Osteocyte (in vitro differentiated cells): ENCODE measurements at regions not wholly inside any gene's neighbourhood (a gene's known extent, or its start where the extent isn't known, plus 50 kb on each side); places are given as distances from the start of the nearest gene placed in this dataset.

ENCODE experiments used
- DNase-seq: peaks from one replicate; pipeline ENCODE4 v3.0.0; 2021; ENCODE audit warnings: mixed read lengths; ENCODE audit not compliant: unreplicated experiment; ENCODE audit errors: extremely low spot score
- H3K27ac Mint-ChIP-seq: one replicate; pipeline ENCODE4 v1.8.0; 2021; ENCODE audit warnings: mild to moderate bottlenecking, mixed read lengths; ENCODE audit not compliant: unreplicated experiment
- H3K27me3 Mint-ChIP-seq: one replicate; pipeline ENCODE4 v1.8.0; 2021; ENCODE audit warnings: mixed read lengths; ENCODE audit not compliant: unreplicated experiment
- H3K36me3 Mint-ChIP-seq: one replicate; pipeline ENCODE4 v1.8.0; 2021; ENCODE audit warnings: mixed read lengths; ENCODE audit not compliant: unreplicated experiment
- H3K4me1 Mint-ChIP-seq: one replicate; pipeline ENCODE4 v1.8.0; 2021; ENCODE audit warnings: mixed read lengths; ENCODE audit not compliant: unreplicated experiment
- H3K4me3 Mint-ChIP-seq: one replicate; pipeline ENCODE4 v1.8.0; 2021; ENCODE audit warnings: mild to moderate bottlenecking, moderate library complexity, mixed read lengths; ENCODE audit not compliant: unreplicated experiment
- H3K9me3 Mint-ChIP-seq: one replicate; pipeline ENCODE4 v1.8.0; 2021; ENCODE audit warnings: mixed read lengths; ENCODE audit not compliant: unreplicated experiment
- CTCF ChIP-seq: fragments of 200-600 bp; sonication (generic); IDR thresholded peaks from 2 replicates; pipeline ENCODE4 v1.5.0; 2021; ENCODE audit warnings: antibody characterized with exemption, mild to moderate bottlenecking, moderate library complexity

DNA sequence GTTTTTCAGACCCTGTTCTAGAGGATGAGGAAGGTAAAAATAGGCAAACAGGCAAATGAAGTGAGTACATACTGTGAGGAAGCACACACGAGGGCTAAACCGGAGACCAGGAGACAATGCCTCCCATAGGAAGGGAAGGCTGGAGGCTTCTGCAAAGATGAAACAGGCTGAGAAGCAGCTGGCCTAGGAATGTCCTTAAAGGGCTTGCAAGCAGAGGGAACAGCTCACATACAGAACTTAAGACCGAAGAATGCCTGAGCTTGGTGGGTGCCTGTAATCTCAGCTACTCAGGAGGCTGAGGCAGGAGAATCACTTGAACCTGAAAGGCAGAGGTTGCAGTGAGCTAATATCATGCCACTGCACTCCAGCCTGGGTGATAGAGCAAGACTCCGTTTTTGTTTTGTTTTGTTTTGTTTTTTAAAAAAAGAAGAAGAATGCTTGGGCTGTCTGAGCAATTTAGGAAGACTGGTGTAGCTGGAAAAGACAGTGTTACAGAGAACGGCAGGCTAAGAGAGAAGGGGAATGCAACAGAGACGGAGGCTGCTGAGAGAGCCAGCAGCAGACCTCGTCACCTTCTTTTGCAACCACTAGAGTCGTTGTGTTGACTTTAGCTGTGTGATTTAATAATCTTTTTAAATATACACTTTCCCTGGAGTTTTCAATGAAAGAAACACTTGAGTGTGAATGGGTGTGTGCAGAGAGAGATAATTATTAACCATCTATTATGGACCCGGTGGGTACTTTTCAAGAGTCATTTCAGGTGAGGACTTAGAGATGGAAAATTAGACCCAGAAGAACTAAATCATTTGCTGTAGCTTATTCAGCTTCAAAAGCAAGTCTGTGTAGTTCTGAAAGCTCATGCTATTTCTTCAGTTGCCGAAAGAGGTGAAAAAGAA, 232.8 kb downstream of the GALR1 start:
- Mint-ChIP-seq H3K36me3 (no peaks in the 10 kb centered on the region), H3K4me1 (no peaks in the 10 kb centered on the region), H3K9me3 (peaks cover 4% of the 10 kb centered on the region), H3K27ac (no peak overlapping the region), H3K27me3 (no peaks in the 10 kb centered on the region), H3K4me3 (no peak overlapping the region)
- DNase-seq = no peak
- no peak for TF ChIP-seq CTCF

DNA sequence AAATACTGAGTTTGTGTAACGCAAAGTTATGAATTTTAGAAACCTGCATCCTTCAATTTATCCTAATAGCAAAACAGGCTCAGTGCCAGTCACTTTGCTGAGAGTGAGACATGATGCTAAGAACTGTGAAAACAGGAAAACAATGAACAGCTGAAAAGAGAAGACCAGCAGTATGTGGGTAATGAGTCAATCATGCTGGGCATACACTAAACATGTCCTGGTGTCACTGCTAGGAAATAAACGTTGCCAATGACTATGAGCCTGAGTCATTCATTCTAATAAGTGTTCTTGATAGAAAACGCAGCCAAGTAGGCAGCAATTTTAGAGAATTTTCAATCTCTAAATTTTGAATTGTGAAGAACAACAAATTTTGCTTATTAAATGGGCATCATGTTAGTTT, 237.3 kb downstream of the GALR1 start:
- Mint-ChIP-seq H3K9me3 (peaks cover 4% of the 10 kb centered on the region), H3K4me3 (no peak overlapping the region), H3K4me1 (no peaks in the 10 kb centered on the region), H3K36me3 (no peaks in the 10 kb centered on the region), H3K27me3 (no peaks in the 10 kb centered on the region), H3K27ac (no peak overlapping the region)
- no peak for TF ChIP-seq CTCF
- DNase-seq = no peak

- Mint-ChIP-seq H3K4me3 (no peak overlapping the region), H3K36me3 (no peaks in the 10 kb centered on the region), H3K27ac (no peak overlapping the region), H3K4me1 (no peaks in the 10 kb centered on the region), H3K27me3 (no peaks in the 10 kb centered on the region), H3K9me3 (peaks cover 4% of the 10 kb centered on the region)
- no peak for DNase-seq
- no peak for TF ChIP-seq CTCF
These were observed 238.5 kb downstream of the GALR1 start for GRCh38 chr18:77487951-77488740.

GRCh38 chr18:77495079-77495478, 245.4 kb downstream of the GALR1 start:
- DNase-seq = no peak
- TF ChIP-seq CTCF = no peak
- Mint-ChIP-seq H3K36me3 (no peaks in the 10 kb centered on the region), H3K9me3 (peaks cover 29% of the 10 kb centered on the region), H3K4me3 (no peak overlapping the region), H3K27ac (no peak overlapping the region), H3K4me1 (no peaks in the 10 kb centered on the region), H3K27me3 (no peaks in the 10 kb centered on the region)
